ENCODE measurements at regions not wholly inside any gene's neighbourhood (a gene's known extent, or its start where the extent isn't known, plus 50 kb on each side); places are given as distances from the start of the nearest gene placed in this dataset.

DNA sequence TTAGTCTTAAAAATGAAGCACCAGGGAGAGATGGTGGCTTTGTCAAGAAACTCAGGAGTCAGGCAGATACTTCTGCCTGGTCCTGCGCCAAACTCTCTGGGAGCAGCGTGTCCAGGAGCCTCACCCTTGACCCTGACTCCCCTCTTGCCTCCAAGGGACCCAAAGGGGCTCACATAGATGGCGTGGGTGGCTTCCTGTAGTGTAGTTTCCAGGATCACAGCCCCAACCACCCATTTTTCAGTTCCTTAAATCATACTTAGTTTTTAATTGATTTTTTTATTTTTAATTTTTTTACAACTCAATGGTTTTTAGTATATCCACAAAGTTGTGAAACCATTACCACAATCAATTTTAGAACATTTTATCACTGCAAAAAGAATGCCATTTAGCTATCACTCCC, 107.7 kb upstream of the IGSF21 start:
- TF ChIP-seq, protein P1, sequence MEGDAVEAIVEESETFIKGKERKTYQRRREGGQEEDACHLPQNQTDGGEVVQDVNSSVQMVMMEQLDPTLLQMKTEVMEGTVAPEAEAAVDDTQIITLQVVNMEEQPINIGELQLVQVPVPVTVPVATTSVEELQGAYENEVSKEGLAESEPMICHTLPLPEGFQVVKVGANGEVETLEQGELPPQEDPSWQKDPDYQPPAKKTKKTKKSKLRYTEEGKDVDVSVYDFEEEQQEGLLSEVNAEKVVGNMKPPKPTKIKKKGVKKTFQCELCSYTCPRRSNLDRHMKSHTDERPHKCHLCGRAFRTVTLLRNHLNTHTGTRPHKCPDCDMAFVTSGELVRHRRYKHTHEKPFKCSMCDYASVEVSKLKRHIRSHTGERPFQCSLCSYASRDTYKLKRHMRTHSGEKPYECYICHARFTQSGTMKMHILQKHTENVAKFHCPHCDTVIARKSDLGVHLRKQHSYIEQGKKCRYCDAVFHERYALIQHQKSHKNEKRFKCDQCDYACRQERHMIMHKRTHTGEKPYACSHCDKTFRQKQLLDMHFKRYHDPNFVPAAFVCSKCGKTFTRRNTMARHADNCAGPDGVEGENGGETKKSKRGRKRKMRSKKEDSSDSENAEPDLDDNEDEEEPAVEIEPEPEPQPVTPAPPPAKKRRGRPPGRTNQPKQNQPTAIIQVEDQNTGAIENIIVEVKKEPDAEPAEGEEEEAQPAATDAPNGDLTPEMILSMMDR (IDR thresholded peaks at IDR 0.05): no peak
- no peak for TF ChIP-seq EP300 (IDR thresholded peaks at IDR 0.05)

Measured in tibial nerve (tissue), 4 donors.